A549 (cell line): ENCODE measurements at regions not wholly inside any gene's neighbourhood (a gene's known extent, or its start where the extent isn't known, plus 50 kb on each side); places are given as distances from the start of the nearest gene placed in this dataset.

ENCODE experiments used
- ATAC-seq, 2 experiments: fragments of 200-7000 bp in 1 of 2; fragments of >200 bp in 1 of 2; cut with Nextera tagmentation in 1 of 2; cut with Tn5 transposase in 1 of 2; 3 replicates each; pipeline versions ENCODE4 v1.8.0 to v1.9.1; 2018 to 2020; ENCODE audit warnings: mild to moderate bottlenecking in 1 of 2, moderate library complexity in 1 of 2
- CTCF ChIA-PET: fragments of 300-600 bp; sonication (Branson Sonifier 250); formaldehyde crosslinking; extraction: SDS; loops from one replicate; lab custom pipeline; 2021; ENCODE audit warnings: antibody characterized with exemption, inconsistent platforms; lab: Yijun Ruan, JAX
- POLR2A ChIA-PET: fragments of 350-600 bp; formaldehyde crosslinking; extraction: SDS; loops from one replicate; lab custom pipeline; 2021; ENCODE audit warnings: antibody characterized with exemption, inconsistent platforms; lab: Yijun Ruan, JAX
- DNase-seq, 2 experiments: peaks; one replicate each; pipeline versions ENCODE4 v3.0.0 to v3.0.0-alpha.2; 2011 to 2016; ENCODE audit warnings: low read depth in 1 of 2, low spot score in 1 of 2
- FAIRE-seq: peaks from 2 replicates; lab custom pipeline; 2011; peaks lifted over from hg19 to GRCh38; lab: Jason Lieb, UNC
- H3K27ac ChIP-seq, 2 experiments: fragments of >200 bp; sonication (Bioruptor Twin); formaldehyde crosslinking; 3 replicates each; pipeline ENCODE4 v1.5.1; 2016 to 2017
- H3K4me1 ChIP-seq: fragments of >200 bp; sonication (Bioruptor Twin); formaldehyde crosslinking; 3 replicates; pipeline ENCODE4 v1.6.1; 2016
- H3K4me2 ChIP-seq: fragments of >200 bp; sonication (Bioruptor Twin); formaldehyde crosslinking; 3 replicates; pipeline ENCODE4 v1.6.1; 2016
- H3K4me3 ChIP-seq: fragments of >200 bp; sonication (Bioruptor Twin); formaldehyde crosslinking; 3 replicates; pipeline ENCODE4 v1.5.1; 2016
- H3K9me3 ChIP-seq: fragments of >200 bp; sonication (Bioruptor Twin); formaldehyde crosslinking; 3 replicates; pipeline ENCODE4 v1.6.1; 2016
- BHLHE40 ChIP-seq: IDR thresholded peaks from 2 replicates; pipeline ENCODE4 v1.6.1; 2012; ENCODE audit warnings: low read depth, low read length, inconsistent platforms
- CBX2 ChIP-seq: fragments of 200-600 bp; sonication (generic); IDR thresholded peaks from 2 replicates; pipeline ENCODE4 v1.6.1; 2016; ENCODE audit warnings: low read depth, mild to moderate bottlenecking, borderline replicate concordance
- E2F6 ChIP-seq: IDR thresholded peaks from 2 replicates; pipeline ENCODE4 v1.6.1; 2012; ENCODE audit warnings: low read depth, borderline replicate concordance
- EHMT2 ChIP-seq: fragments of 200-600 bp; sonication (generic); IDR thresholded peaks from 2 replicates; pipeline ENCODE4 v1.6.1; 2016; ENCODE audit warnings: antibody characterized with exemption, low read depth, mild to moderate bottlenecking, moderate library complexity
- FOSB ChIP-seq: fragments of 250-450 bp; sonication (Bioruptor Pico); IDR thresholded peaks from 2 replicates; pipeline ENCODE4 v1.5.0; 2020; ENCODE audit warnings: mild to moderate bottlenecking, moderate library complexity
- FOXS1 ChIP-seq: fragments of 250-450 bp; sonication (Bioruptor Pico); IDR thresholded peaks from 2 replicates; pipeline ENCODE4 v1.5.0; 2020; ENCODE audit warnings: mild to moderate bottlenecking, moderate library complexity
- HOXB13 ChIP-seq: fragments of 250-450 bp; sonication (Bioruptor Pico); IDR thresholded peaks from 2 replicates; pipeline ENCODE4 v1.5.0; 2020; ENCODE audit warnings: low read depth, mild to moderate bottlenecking, moderate library complexity
- HOXB5 ChIP-seq: fragments of 250-450 bp; sonication (Bioruptor Pico); IDR thresholded peaks from 2 replicates; pipeline ENCODE4 v1.5.0; 2020; ENCODE audit warnings: mild to moderate bottlenecking, moderate library complexity
- JUNB ChIP-seq: fragments of >200 bp; sonication (Bioruptor Twin); formaldehyde crosslinking; IDR thresholded peaks from 2 replicates; pipeline ENCODE4 v1.6.1; 2016
- KDM5A ChIP-seq: fragments of 200-600 bp; sonication (generic); IDR thresholded peaks from 2 replicates; pipeline ENCODE4 v1.6.1; 2016; ENCODE audit warnings: antibody characterized with exemption, mild to moderate bottlenecking
- NPAS2 ChIP-seq: fragments of 250-450 bp; sonication (Bioruptor Pico); IDR thresholded peaks from 2 replicates; pipeline ENCODE4 v1.8.0; 2022; ENCODE audit warnings: mild to moderate bottlenecking, moderate library complexity, borderline replicate concordance
- NR3C1 ChIP-seq: fragments of >200 bp; sonication (Bioruptor Twin); formaldehyde crosslinking; IDR thresholded peaks from 3 replicates; pipeline ENCODE4 v1.6.1; 2017
- RCOR1 ChIP-seq: fragments of 150-350 bp; IDR thresholded peaks from 2 replicates; pipeline ENCODE4 v1.6.1; 2014; ENCODE audit warnings: antibody characterized with exemption, low read length, low read depth
- REST ChIP-seq: fragments of 200-600 bp; sonication (generic); IDR thresholded peaks from 2 replicates; pipeline ENCODE4 v1.6.1; 2016; ENCODE audit warnings: antibody characterized with exemption, mild to moderate bottlenecking, moderate library complexity
- RNF2 ChIP-seq: fragments of 200-600 bp; sonication (generic); IDR thresholded peaks from 2 replicates; pipeline ENCODE4 v1.6.1; 2016; ENCODE audit warnings: low read depth, mild to moderate bottlenecking, antibody characterized with exemption, moderate library complexity, borderline replicate concordance
- TP53 ChIP-seq: fragments of 250-450 bp; sonication (Bioruptor Pico); IDR thresholded peaks from 2 replicates; pipeline ENCODE4 v1.5.0; 2021; ENCODE audit warnings: mild to moderate bottlenecking, moderate library complexity
- ZSCAN20 ChIP-seq: fragments of 250-450 bp; sonication (Bioruptor Pico); IDR thresholded peaks from 2 replicates; pipeline ENCODE4 v1.8.0; 2022; ENCODE audit warnings: mild to moderate bottlenecking, moderate library complexity
- WGBS: methylation state at CpG from one replicate; pipeline ENCODE4 v1.1.6; 2017; ENCODE audit errors: missing lambda C conversion rate; 5-methylcytosine and 5-hydroxymethylcytosine counted together
- TF ChIP-seq, protein P1 (sequence below): IDR thresholded peaks from 2 replicates; pipeline ENCODE4 v1.6.1; 2012
- TF ChIP-seq, protein P2 (sequence below): fragments of >200 bp; sonication (Bioruptor Twin); formaldehyde crosslinking; IDR thresholded peaks from 3 replicates; pipeline ENCODE4 v1.6.1; 2016
- TF ChIP-seq, protein P3 (sequence below): fragments of 250-450 bp; sonication (Bioruptor Pico); IDR thresholded peaks from 2 replicates; pipeline ENCODE4 v1.5.0; 2021; ENCODE audit warnings: mild to moderate bottlenecking, moderate library complexity, borderline replicate concordance

DNA sequence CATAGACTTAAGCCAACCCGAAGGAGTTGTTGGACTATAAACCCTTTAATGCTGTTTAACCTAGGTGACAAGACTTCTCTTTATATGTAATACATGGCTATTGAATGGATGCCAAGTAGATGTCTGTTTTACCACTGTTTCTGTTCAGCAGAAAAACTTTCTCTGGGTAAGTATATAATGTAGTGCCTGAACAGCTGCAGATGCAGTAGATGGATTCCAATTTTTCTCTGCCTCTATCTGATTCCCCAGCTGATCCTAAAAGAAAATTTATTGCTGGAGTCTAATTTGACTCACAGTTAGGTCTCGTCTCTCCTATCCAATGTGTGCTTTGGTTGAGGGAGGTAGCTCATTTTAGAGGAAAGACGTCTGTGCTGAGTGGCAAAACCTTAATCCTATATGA is 256.5 kb upstream of the CBLB start:
- POLR2A ChIA-PET = interaction anchor here (0.6 kb wide), 1 partner anchor 106 kb away, joined by 3 read pairs; no protein-coding TSS in a partner anchor
- no peak for FAIRE-seq
- no peak for TF ChIP-seq REST
- TF ChIP-seq RCOR1 = no peak
- TF ChIP-seq RNF2 = no peak
- no peak for TF ChIP-seq JUNB
- TF ChIP-seq NPAS2 (CRISPR knock-in tag) = no peak
- no peak for TF ChIP-seq BHLHE40
- no peak for TF ChIP-seq CBX2
- TF ChIP-seq, protein P1, sequence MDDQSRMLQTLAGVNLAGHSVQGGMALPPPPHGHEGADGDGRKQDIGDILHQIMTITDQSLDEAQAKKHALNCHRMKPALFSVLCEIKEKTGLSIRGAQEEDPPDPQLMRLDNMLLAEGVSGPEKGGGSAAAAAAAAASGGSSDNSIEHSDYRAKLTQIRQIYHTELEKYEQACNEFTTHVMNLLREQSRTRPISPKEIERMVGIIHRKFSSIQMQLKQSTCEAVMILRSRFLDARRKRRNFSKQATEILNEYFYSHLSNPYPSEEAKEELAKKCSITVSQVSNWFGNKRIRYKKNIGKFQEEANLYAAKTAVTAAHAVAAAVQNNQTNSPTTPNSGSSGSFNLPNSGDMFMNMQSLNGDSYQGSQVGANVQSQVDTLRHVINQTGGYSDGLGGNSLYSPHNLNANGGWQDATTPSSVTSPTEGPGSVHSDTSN = no peak
- TF ChIP-seq KDM5A = no peak
- no peak for TF ChIP-seq NR3C1
- TF ChIP-seq, protein P2, sequence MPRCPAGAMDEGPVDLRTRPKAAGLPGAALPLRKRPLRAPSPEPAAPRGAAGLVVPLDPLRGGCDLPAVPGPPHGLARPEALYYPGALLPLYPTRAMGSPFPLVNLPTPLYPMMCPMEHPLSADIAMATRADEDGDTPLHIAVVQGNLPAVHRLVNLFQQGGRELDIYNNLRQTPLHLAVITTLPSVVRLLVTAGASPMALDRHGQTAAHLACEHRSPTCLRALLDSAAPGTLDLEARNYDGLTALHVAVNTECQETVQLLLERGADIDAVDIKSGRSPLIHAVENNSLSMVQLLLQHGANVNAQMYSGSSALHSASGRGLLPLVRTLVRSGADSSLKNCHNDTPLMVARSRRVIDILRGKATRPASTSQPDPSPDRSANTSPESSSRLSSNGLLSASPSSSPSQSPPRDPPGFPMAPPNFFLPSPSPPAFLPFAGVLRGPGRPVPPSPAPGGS = no peak
- no peak for TF ChIP-seq E2F6
- no peak for TF ChIP-seq HOXB13
- no peak for TF ChIP-seq HOXB5 (CRISPR knock-in tag)
- TF ChIP-seq, protein P3, sequence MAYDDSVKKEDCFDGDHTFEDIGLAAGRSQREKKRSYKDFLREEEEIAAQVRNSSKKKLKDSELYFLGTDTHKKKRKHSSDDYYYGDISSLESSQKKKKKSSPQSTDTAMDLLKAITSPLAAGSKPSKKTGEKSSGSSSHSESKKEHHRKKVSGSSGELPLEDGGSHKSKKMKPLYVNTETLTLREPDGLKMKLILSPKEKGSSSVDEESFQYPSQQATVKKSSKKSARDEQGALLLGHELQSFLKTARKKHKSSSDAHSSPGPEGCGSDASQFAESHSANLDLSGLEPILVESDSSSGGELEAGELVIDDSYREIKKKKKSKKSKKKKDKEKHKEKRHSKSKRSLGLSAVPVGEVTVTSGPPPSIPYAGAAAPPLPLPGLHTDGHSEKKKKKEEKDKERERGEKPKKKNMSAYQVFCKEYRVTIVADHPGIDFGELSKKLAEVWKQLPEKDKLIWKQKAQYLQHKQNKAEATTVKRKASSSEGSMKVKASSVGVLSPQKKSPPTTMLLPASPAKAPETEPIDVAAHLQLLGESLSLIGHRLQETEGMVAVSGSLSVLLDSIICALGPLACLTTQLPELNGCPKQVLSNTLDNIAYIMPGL (CRISPR knock-in tag) = no peak
- no peak for TF ChIP-seq FOXS1 (CRISPR knock-in tag)
- no peak for TF ChIP-seq ZSCAN20 (CRISPR knock-in tag)
- TF ChIP-seq EHMT2 = no peak
- TF ChIP-seq TP53 = no peak
- no peak for TF ChIP-seq FOSB (CRISPR knock-in tag)
- peaks cover 11% of the 10 kb centered on the region for H3K4me1 ChIP-seq
- 72% methylated on average over 3 of the region's 3 CpGs for WGBS
- no peak overlapping the region for H3K27ac ChIP-seq
- CTCF ChIA-PET = no interaction called here
- no peak overlapping the region for H3K4me2 ChIP-seq
- no peak for ATAC-seq
- no peaks in the 10 kb centered on the region for H3K9me3 ChIP-seq
- DNase-seq = no peak
- no peak overlapping the region for H3K4me3 ChIP-seq
